ENCODE measurements at regions not wholly inside any gene's neighbourhood (a gene's known extent, or its start where the extent isn't known, plus 50 kb on each side); places are given as distances from the start of the nearest gene placed in this dataset.

- Mint-ChIP-seq H3K36me3 (no peaks in the 10 kb centered on the region), H3K27me3 (peaks cover 3% of the 10 kb centered on the region), H3K27ac (no peak overlapping the region), H3K4me1 (no peaks in the 10 kb centered on the region), H3K4me3 (no peak overlapping the region), H3K9me3 (peaks cover 1% of the 10 kb centered on the region)
- DNase-seq: no peak
- CTCF ChIA-PET: no interaction called here
These were observed 143.2 kb downstream of the MIS18A start for GRCh38 chr21:32135401-32136363.

- H3K36me3 Mint-ChIP-seq: no peaks in the 10 kb centered on the region
- peaks cover 1% of the 10 kb centered on the region for H3K9me3 Mint-ChIP-seq
- DNase-seq: no peak
- peaks cover 7% of the 10 kb centered on the region for H3K27me3 Mint-ChIP-seq
- H3K27ac Mint-ChIP-seq: no peak overlapping the region
- CTCF ChIA-PET: no interaction called here
- no peak overlapping the region for H3K4me3 Mint-ChIP-seq
- no peaks in the 10 kb centered on the region for H3K4me1 Mint-ChIP-seq
These were observed 144.3 kb downstream of the MIS18A start for GRCh38 chr21:32134441-32135130.

- CTCF ChIA-PET: no interaction called here
- no peaks in the 10 kb centered on the region for H3K4me1 Mint-ChIP-seq
- no peak for DNase-seq
- no peak overlapping the region for H3K4me3 Mint-ChIP-seq
- H3K9me3 Mint-ChIP-seq: peaks cover 1% of the 10 kb centered on the region
- no peaks in the 10 kb centered on the region for H3K36me3 Mint-ChIP-seq
- no peak overlapping the region for H3K27ac Mint-ChIP-seq
- H3K27me3 Mint-ChIP-seq: peaks cover 4% of the 10 kb centered on the region
These were observed 146.0 kb downstream of the MIS18A start for GRCh38 chr21:32132881-32133280.

- Mint-ChIP-seq H3K4me3 (no peak overlapping the region), H3K36me3 (no peaks in the 10 kb centered on the region), H3K4me1 (no peaks in the 10 kb centered on the region), H3K9me3 (peaks cover 1% of the 10 kb centered on the region), H3K27ac (no peak overlapping the region), H3K27me3 (peaks cover 4% of the 10 kb centered on the region)
- CTCF ChIA-PET: no interaction called here
- no peak for DNase-seq
These were observed 146.4 kb downstream of the MIS18A start for GRCh38 chr21:32132409-32132808.

GRCh38 chr21:32131960-32132359 is 146.9 kb downstream of the MIS18A start:
- no peaks in the 10 kb centered on the region for H3K4me1 Mint-ChIP-seq
- no peak overlapping the region for H3K4me3 Mint-ChIP-seq
- peaks cover 1% of the 10 kb centered on the region for H3K9me3 Mint-ChIP-seq
- no peaks in the 10 kb centered on the region for H3K36me3 Mint-ChIP-seq
- CTCF ChIA-PET: no interaction called here
- H3K27me3 Mint-ChIP-seq: peaks cover 4% of the 10 kb centered on the region
- DNase-seq: no peak
- H3K27ac Mint-ChIP-seq: no peak overlapping the region

- no peak for DNase-seq
- H3K4me3 Mint-ChIP-seq: no peak overlapping the region
- no peaks in the 10 kb centered on the region for H3K4me1 Mint-ChIP-seq
- CTCF ChIA-PET: no interaction called here
- H3K9me3 Mint-ChIP-seq: peaks cover 1% of the 10 kb centered on the region
- peaks cover 4% of the 10 kb centered on the region for H3K27me3 Mint-ChIP-seq
- H3K27ac Mint-ChIP-seq: no peak overlapping the region
- no peaks in the 10 kb centered on the region for H3K36me3 Mint-ChIP-seq
These were observed 147.7 kb downstream of the MIS18A start for GRCh38 chr21:32131164-32131563.

- DNase-seq: no peak
- no peaks in the 10 kb centered on the region for H3K36me3 Mint-ChIP-seq
- H3K27ac Mint-ChIP-seq: no peak overlapping the region
- H3K27me3 Mint-ChIP-seq: peaks cover 4% of the 10 kb centered on the region
- H3K9me3 Mint-ChIP-seq: peaks cover 1% of the 10 kb centered on the region
- no peak overlapping the region for H3K4me3 Mint-ChIP-seq
- H3K4me1 Mint-ChIP-seq: no peaks in the 10 kb centered on the region
- CTCF ChIA-PET: no interaction called here
These were observed 148.6 kb downstream of the MIS18A start for GRCh38 chr21:32130031-32130891.

- Mint-ChIP-seq H3K36me3 (no peaks in the 10 kb centered on the region), H3K27ac (no peak overlapping the region), H3K27me3 (peaks cover 4% of the 10 kb centered on the region), H3K4me3 (no peak overlapping the region), H3K4me1 (no peaks in the 10 kb centered on the region), H3K9me3 (peaks cover 2% of the 10 kb centered on the region)
- CTCF ChIA-PET: interaction anchor here (0.7 kb wide), 1 partner anchor 47 kb away, joined by 7 read pairs; no protein-coding TSS in a partner anchor
- DNase-seq: no peak
These were observed 151.8 kb downstream of the MIS18A start for GRCh38 chr21:32127081-32127480.

GRCh38 chr21:32122082-32122481 is 156.8 kb downstream of the MIS18A start:
- CTCF ChIA-PET: no interaction called here
- Mint-ChIP-seq H3K4me3 (no peak overlapping the region), H3K27me3 (no peaks in the 10 kb centered on the region), H3K4me1 (no peaks in the 10 kb centered on the region), H3K9me3 (peaks cover 2% of the 10 kb centered on the region), H3K36me3 (no peaks in the 10 kb centered on the region), H3K27ac (no peak overlapping the region)
- DNase-seq: no peak

GRCh38 chr21:32120230-32120629 is 158.6 kb downstream of the MIS18A start:
- Mint-ChIP-seq H3K4me1 (no peaks in the 10 kb centered on the region), H3K27me3 (no peaks in the 10 kb centered on the region), H3K27ac (no peak overlapping the region), H3K4me3 (no peak overlapping the region), H3K36me3 (no peaks in the 10 kb centered on the region), H3K9me3 (peaks cover 2% of the 10 kb centered on the region)
- no peak for DNase-seq
- CTCF ChIA-PET: no interaction called here

GRCh38 chr21:32119811-32120210 is 159.0 kb downstream of the MIS18A start:
- CTCF ChIA-PET: no interaction called here
- Mint-ChIP-seq H3K9me3 (peaks cover 2% of the 10 kb centered on the region), H3K27me3 (no peaks in the 10 kb centered on the region), H3K4me3 (no peak overlapping the region), H3K27ac (no peak overlapping the region), H3K4me1 (no peaks in the 10 kb centered on the region), H3K36me3 (no peaks in the 10 kb centered on the region)
- DNase-seq: no peak

GRCh38 chr21:32119389-32119788 is 159.5 kb downstream of the MIS18A start:
- no peak overlapping the region for H3K27ac Mint-ChIP-seq
- peaks cover 2% of the 10 kb centered on the region for H3K9me3 Mint-ChIP-seq
- H3K4me3 Mint-ChIP-seq: no peak overlapping the region
- H3K36me3 Mint-ChIP-seq: no peaks in the 10 kb centered on the region
- CTCF ChIA-PET: no interaction called here
- H3K27me3 Mint-ChIP-seq: no peaks in the 10 kb centered on the region
- H3K4me1 Mint-ChIP-seq: no peaks in the 10 kb centered on the region
- no peak for DNase-seq

- DNase-seq: no peak
- Mint-ChIP-seq H3K27ac (no peak overlapping the region), H3K4me3 (no peak overlapping the region), H3K4me1 (no peaks in the 10 kb centered on the region), H3K27me3 (peaks cover 7% of the 10 kb centered on the region), H3K36me3 (no peaks in the 10 kb centered on the region), H3K9me3 (no peaks in the 10 kb centered on the region)
- CTCF ChIA-PET: interaction anchor here (1.2 kb wide), 1 partner anchor 19 kb away, joined by 4 read pairs; no protein-coding TSS in a partner anchor
These were observed 164.3 kb downstream of the MIS18A start for GRCh38 chr21:32114419-32115035.

- Mint-ChIP-seq H3K4me1 (no peaks in the 10 kb centered on the region), H3K36me3 (no peaks in the 10 kb centered on the region), H3K9me3 (no peaks in the 10 kb centered on the region), H3K27me3 (peaks cover 7% of the 10 kb centered on the region), H3K4me3 (no peak overlapping the region), H3K27ac (no peak overlapping the region)
- CTCF ChIA-PET: no interaction called here
- DNase-seq: no peak
These were observed 165.4 kb downstream of the MIS18A start for GRCh38 chr21:32113486-32113885.

Data from activated naive CD4-positive, alpha-beta T cell treated with anti-CD3 and anti-CD28 coated beads, Interleukin-2, amount 10 ng/mL, durations not matched to agents 7 days and 5 days (primary cell).